Testis (tissue), 2 donors: ENCODE measurements at regions not wholly inside any gene's neighbourhood (a gene's known extent, or its start where the extent isn't known, plus 50 kb on each side); places are given as distances from the start of the nearest gene placed in this dataset.

Experiments used
- DNase-seq: peaks from one replicate; pipeline ENCODE4 v3.0.0-alpha.2; 2019
- H3K27ac ChIP-seq, 2 donors: fragments of 200-600 bp; sonication (generic); one replicate each; pipeline ENCODE4 v1.5.1; 2019
- H3K27me3 ChIP-seq: fragments of 200-600 bp; sonication (generic); one replicate; pipeline ENCODE4 v1.5.1; 2019
- H3K36me3 ChIP-seq: fragments of 200-600 bp; sonication (generic); one replicate; pipeline ENCODE4 v1.5.1; 2017; ENCODE audit warnings: low read depth; ENCODE audit errors: missing control alignments
- H3K4me1 ChIP-seq: fragments of 200-600 bp; sonication (generic); one replicate; pipeline ENCODE4 v1.5.1; 2019
- H3K4me3 ChIP-seq, 2 donors: fragments of 200-600 bp; sonication (generic); one replicate each; pipeline ENCODE4 v1.5.1; 2017 to 2019
- H3K9me3 ChIP-seq: fragments of 200-600 bp; sonication (generic); one replicate; pipeline ENCODE4 v1.5.1; 2017
- POLR2A ChIP-seq: fragments of 450-650 bp; IDR thresholded peaks from one replicate; pipeline ENCODE4 v1.6.1; 2017; ENCODE audit warnings: antibody characterized with exemption, mild to moderate bottlenecking, moderate library complexity
- WGBS, 2 donors: methylation state at CpG; one replicate each; pipeline ENCODE4 v1.1.5; 2018; 5-methylcytosine and 5-hydroxymethylcytosine counted together
- intact Hi-C: fragments of 100-400 bp; cut with DNase I; formaldehyde crosslinking; loops from one replicate; pipeline ENCODE4 v1.15.1; 2023; ENCODE audit warnings: low total_unique reads
- TF ChIP-seq, protein P1 (sequence below), 3 experiments: fragments of 450-650 bp in 2 of 3; fragments of 200-600 bp in 1 of 3; sonication (generic) in 1 of 3; IDR thresholded peaks; one replicate each; pipeline ENCODE4 v1.5.1; 2016 to 2019; ENCODE audit warnings: antibody characterized with exemption in 3 of 3, mild to moderate bottlenecking in 2 of 3, moderate library complexity in 1 of 3

DNA sequence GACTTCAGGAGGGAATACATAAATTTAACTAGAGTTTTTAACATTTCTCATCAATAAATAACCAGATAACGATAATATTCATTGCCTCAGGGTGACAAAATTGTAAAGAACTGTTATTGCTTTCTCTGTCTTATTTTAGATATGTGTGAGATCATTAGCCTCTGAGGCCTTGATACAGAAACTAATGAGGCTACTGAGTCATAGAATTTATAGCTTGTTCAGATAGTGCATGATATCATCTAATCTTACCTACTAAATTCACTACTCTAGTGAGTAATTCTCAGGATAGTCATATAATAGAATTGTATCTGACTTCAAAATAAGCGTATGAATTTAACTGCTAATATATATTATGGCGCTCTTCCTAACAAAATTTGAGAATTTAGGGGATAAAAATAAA lies 360.8 kb upstream of the KLHL1 start:
- no peak for DNase-seq
- Histone ChIP-seq H3K4me1 (no peaks in the 10 kb centered on the region), H3K9me3 (no peaks in the 10 kb centered on the region), H3K36me3 (no peaks in the 10 kb centered on the region), H3K27ac (no peak overlapping the region), H3K27me3 (no peaks in the 10 kb centered on the region), H3K4me3 (no peak overlapping the region)
- TF ChIP-seq POLR2A, result no peak
- TF ChIP-seq, protein P1, sequence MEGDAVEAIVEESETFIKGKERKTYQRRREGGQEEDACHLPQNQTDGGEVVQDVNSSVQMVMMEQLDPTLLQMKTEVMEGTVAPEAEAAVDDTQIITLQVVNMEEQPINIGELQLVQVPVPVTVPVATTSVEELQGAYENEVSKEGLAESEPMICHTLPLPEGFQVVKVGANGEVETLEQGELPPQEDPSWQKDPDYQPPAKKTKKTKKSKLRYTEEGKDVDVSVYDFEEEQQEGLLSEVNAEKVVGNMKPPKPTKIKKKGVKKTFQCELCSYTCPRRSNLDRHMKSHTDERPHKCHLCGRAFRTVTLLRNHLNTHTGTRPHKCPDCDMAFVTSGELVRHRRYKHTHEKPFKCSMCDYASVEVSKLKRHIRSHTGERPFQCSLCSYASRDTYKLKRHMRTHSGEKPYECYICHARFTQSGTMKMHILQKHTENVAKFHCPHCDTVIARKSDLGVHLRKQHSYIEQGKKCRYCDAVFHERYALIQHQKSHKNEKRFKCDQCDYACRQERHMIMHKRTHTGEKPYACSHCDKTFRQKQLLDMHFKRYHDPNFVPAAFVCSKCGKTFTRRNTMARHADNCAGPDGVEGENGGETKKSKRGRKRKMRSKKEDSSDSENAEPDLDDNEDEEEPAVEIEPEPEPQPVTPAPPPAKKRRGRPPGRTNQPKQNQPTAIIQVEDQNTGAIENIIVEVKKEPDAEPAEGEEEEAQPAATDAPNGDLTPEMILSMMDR (IDR thresholded peaks at IDR 0.05), result no peak
- WGBS, 2 donors, result 69 to 70% methylated on average over 3 of the region's 3 CpGs
- intact Hi-C loops, result no loop called here

DNA sequence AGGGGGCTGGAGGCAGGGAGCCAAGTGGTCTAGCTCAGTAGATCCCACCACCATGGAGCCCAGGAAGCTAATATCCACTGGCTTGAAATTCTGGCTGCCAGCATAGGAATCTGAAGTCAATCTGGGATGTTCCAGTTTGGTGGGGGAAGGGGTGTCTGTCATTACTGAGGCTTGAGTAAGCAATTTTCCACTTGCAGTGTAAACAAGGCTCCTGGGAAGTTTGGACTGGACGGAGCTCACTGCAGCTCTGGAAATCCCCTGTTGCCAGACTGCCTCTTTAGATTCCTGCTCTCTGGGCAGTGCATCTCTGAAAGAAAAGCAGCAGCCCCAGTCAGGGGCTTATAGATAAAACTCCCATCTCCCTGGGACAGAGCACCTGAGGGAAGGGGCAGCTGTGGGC lies 349.2 kb upstream of the KLHL1 start:
- Histone ChIP-seq H3K4me1 (no peaks in the 10 kb centered on the region), H3K9me3 (no peaks in the 10 kb centered on the region), H3K4me3 (no peak overlapping the region), H3K36me3 (no peaks in the 10 kb centered on the region), H3K27ac (no peak overlapping the region), H3K27me3 (no peaks in the 10 kb centered on the region)
- TF ChIP-seq POLR2A, result no peak
- TF ChIP-seq, protein P1 (IDR thresholded peaks at IDR 0.05), result no peak
- 40 to 82% methylated on average over 1 of the region's 1 CpG for WGBS, 2 donors
- DNase-seq, result no peak
- intact Hi-C loops, result no loop called here

GRCh38 chr13:70448820-70449219 lies 340.6 kb upstream of the KLHL1 start:
- no peaks in the 10 kb centered on the region for H3K27me3 ChIP-seq
- no peak for DNase-seq
- intact Hi-C loops, result no loop called here
- H3K9me3 ChIP-seq, result no peaks in the 10 kb centered on the region
- no peak overlapping the region for H3K27ac ChIP-seq
- no peak overlapping the region for H3K4me3 ChIP-seq
- 88 to 93% methylated on average over 2 of the region's 2 CpGs for WGBS, 2 donors
- no peaks in the 10 kb centered on the region for H3K36me3 ChIP-seq
- no peak for TF ChIP-seq POLR2A
- TF ChIP-seq, protein P1 (IDR thresholded peaks at IDR 0.05), result no peak
- no peaks in the 10 kb centered on the region for H3K4me1 ChIP-seq

GRCh38 chr13:70432276-70432805 lies 324.1 kb upstream of the KLHL1 start:
- intact Hi-C loops, result no loop called here
- Histone ChIP-seq H3K27ac (no peak overlapping the region), H3K27me3 (no peaks in the 10 kb centered on the region), H3K4me3 (no peak overlapping the region), H3K9me3 (no peaks in the 10 kb centered on the region), H3K36me3 (no peaks in the 10 kb centered on the region), H3K4me1 (no peaks in the 10 kb centered on the region)
- whole genome bisulfite sequencing, 2 donors, result 75 to 79% methylated on average over 2 of the region's 2 CpGs
- no peak for TF ChIP-seq POLR2A
- TF ChIP-seq, protein P1 (IDR thresholded peaks at IDR 0.05), result no peak
- no peak for DNase-seq

DNA sequence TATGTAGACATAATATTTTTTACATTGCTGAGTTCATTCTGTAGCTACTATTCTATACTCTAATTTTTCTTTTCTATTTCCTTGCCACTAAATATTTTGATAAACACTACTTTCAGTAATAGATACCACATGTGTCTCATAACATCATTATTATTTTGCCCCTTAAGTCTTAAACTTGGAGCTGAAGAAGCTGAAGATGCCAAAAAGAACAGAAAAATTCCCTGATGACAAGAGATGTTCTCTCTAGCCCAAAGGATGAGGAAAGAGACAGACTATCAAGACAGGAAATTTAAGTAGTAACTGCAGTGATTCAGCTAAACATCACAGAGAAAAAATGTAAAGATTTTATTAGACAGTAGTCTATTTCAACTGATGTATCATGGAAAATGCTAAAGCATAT lies 322.0 kb upstream of the KLHL1 start:
- DNase-seq, result no peak
- Histone ChIP-seq H3K27ac (no peak overlapping the region), H3K9me3 (no peaks in the 10 kb centered on the region), H3K4me3 (no peak overlapping the region), H3K27me3 (no peaks in the 10 kb centered on the region), H3K4me1 (no peaks in the 10 kb centered on the region), H3K36me3 (no peaks in the 10 kb centered on the region)
- intact Hi-C loops, result no loop called here
- TF ChIP-seq, protein P1 (IDR thresholded peaks at IDR 0.05), result no peak
- no peak for TF ChIP-seq POLR2A
